ENCODE measurements at regions not wholly inside any gene's neighbourhood (a gene's known extent, or its start where the extent isn't known, plus 50 kb on each side); places are given as distances from the start of the nearest gene placed in this dataset.
A peak's percentile ranks its signal among the peaks of the same experiment; 100 is the strongest.

DNA sequence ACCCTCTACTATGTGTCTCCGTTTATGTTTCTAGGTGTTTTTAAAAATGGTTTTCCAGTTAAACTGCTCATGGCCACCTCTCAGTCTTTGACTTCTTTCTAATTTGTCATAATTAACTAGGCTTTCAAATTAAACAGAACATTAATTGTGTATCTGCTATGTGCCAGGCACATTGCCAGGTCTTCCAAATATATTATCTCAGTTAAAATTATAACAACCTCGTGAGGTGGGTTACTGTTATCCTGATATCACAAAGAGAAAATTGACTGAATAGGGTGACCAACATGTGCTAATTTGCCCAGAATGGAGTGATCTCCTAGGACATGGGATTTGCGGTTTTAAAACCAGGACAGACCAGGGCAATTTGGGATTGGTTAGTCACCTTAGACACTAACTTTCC, 222.4 kb upstream of the TLE3 start:
- H3K4me1 ChIP-seq (ENCODE audit: control insufficient read depth in 2 of 3, insufficient read depth in 2 of 3, low read depth in 1 of 3, low read length in 3 of 3): peaks cover 0 to 22% (median 5%) of the 10 kb centered on the region in 3 donors
- FAIRE-seq: no peak
- no peak for DNase-seq
- H3K4me3 ChIP-seq (ENCODE audit: low read length in 3 of 3): no peak overlapping the region
- no peaks in the 10 kb centered on the region for H3K9me3 ChIP-seq (ENCODE audit: control insufficient read depth in 2 of 3, insufficient read depth in 1 of 3, low read length in 3 of 3)
- no peak overlapping the region for H3K27ac ChIP-seq (ENCODE audit: low read depth in 2 of 2, low read length in 2 of 2)
- no peak overlapping the region for H3K9ac ChIP-seq (ENCODE audit: low read length in 3 of 3)
- H3K27me3 ChIP-seq (ENCODE audit: control insufficient read depth, insufficient read depth, low read length): no peaks in the 10 kb centered on the region
- intact Hi-C loops (cut with DNase I): no loop called here
- no peaks in the 10 kb centered on the region for H3K36me3 ChIP-seq (ENCODE audit: control insufficient read depth in 2 of 3, insufficient read depth in 3 of 3, low read length in 3 of 3)
- TF ChIP-seq, protein P1, sequence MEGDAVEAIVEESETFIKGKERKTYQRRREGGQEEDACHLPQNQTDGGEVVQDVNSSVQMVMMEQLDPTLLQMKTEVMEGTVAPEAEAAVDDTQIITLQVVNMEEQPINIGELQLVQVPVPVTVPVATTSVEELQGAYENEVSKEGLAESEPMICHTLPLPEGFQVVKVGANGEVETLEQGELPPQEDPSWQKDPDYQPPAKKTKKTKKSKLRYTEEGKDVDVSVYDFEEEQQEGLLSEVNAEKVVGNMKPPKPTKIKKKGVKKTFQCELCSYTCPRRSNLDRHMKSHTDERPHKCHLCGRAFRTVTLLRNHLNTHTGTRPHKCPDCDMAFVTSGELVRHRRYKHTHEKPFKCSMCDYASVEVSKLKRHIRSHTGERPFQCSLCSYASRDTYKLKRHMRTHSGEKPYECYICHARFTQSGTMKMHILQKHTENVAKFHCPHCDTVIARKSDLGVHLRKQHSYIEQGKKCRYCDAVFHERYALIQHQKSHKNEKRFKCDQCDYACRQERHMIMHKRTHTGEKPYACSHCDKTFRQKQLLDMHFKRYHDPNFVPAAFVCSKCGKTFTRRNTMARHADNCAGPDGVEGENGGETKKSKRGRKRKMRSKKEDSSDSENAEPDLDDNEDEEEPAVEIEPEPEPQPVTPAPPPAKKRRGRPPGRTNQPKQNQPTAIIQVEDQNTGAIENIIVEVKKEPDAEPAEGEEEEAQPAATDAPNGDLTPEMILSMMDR (IDR thresholded peaks at IDR 0.05; ENCODE audit: borderline replicate concordance, extremely low read depth, insufficient read depth): no peak

DNA sequence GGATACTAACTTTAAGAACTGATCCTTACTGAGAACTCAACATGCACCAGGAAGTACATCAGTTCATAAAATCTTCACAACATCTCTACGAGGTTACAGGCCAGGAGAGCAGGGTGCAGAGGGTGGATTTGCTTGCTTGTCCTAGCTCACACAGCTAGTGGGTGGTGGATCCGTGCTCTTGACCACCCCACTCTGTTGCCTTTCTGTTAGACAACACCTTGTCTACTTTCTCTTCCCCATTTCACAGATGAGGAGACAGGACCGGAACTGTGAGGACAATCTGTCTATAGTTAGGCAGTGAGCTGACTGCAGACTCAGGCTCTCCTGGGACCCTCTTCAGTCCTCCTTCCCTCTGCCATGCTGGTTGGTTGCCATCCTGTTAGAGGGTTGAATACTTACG, 221.7 kb upstream of the TLE3 start:
- no peak overlapping the region for H3K4me3 ChIP-seq (ENCODE audit: low read length in 3 of 3)
- H3K4me1 ChIP-seq (ENCODE audit: control insufficient read depth in 2 of 3, insufficient read depth in 2 of 3, low read depth in 1 of 3, low read length in 3 of 3): peaks cover 0 to 17% (median 4%) of the 10 kb centered on the region in 3 donors
- TF ChIP-seq, protein P1 (IDR thresholded peaks at IDR 0.05; ENCODE audit: borderline replicate concordance, extremely low read depth, insufficient read depth): no peak
- no peak for DNase-seq
- no peak for FAIRE-seq
- no peak overlapping the region for H3K9ac ChIP-seq (ENCODE audit: low read length in 3 of 3)
- H3K36me3 ChIP-seq (ENCODE audit: control insufficient read depth in 2 of 3, insufficient read depth in 3 of 3, low read length in 3 of 3): no peaks in the 10 kb centered on the region
- H3K27me3 ChIP-seq (ENCODE audit: control insufficient read depth, insufficient read depth, low read length): no peaks in the 10 kb centered on the region
- intact Hi-C loops (cut with DNase I): no loop called here
- H3K27ac ChIP-seq (ENCODE audit: low read depth in 2 of 2, low read length in 2 of 2): no peak overlapping the region
- no peaks in the 10 kb centered on the region for H3K9me3 ChIP-seq (ENCODE audit: control insufficient read depth in 2 of 3, insufficient read depth in 1 of 3, low read length in 3 of 3)

DNA sequence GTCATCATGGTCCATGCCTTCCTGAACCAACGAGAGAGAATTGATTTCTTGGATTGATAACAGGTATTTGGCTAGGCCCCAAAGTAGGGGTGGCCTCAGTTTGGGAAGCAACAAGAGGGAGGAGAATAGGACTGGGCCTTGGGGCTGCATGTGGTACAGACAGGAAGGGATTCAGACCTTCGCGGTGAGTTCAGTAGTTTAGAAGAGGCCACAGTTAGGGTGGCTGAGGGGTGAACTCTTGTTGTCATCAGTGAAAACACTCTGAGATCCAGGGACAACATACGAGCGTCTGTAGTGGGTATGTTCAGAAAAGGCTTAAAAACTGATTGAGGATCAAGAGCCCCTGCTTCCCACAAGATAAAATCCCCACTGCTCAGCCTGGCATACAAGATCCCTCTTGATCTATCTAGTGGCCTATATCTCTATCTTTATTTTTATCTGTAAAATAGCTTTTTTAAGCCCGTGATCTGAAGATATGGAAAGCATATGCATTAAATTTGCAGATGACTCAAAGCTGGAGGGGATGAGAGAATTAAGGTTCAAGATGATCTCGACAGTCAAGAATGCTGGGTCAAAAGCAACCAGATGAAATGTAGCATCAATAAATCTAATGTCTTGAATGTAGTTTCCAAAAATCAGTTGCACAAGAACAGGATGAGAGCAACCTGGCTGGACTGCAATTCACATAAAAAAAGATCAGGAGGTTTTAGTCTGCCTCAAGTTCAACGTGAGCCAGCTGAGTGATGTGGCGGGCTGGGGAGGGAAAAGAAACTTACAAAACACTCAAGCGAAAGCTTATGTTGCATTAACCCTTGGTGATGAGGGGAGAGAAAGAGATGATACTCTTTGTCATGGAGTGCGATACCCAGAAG, 221.1 kb upstream of the TLE3 start:
- TF ChIP-seq, protein P1 (IDR thresholded peaks at IDR 0.05; ENCODE audit: borderline replicate concordance, extremely low read depth, insufficient read depth): no peak
- no peak overlapping the region for H3K4me3 ChIP-seq (ENCODE audit: low read length in 3 of 3)
- H3K4me1 ChIP-seq (ENCODE audit: control insufficient read depth in 2 of 3, insufficient read depth in 2 of 3, low read depth in 1 of 3, low read length in 3 of 3): peaks cover 0 to 17% (median 0%) of the 10 kb centered on the region in 3 donors
- no peaks in the 10 kb centered on the region for H3K27me3 ChIP-seq (ENCODE audit: control insufficient read depth, insufficient read depth, low read length)
- intact Hi-C loops (cut with DNase I): no loop called here
- FAIRE-seq (no peak), DNase-seq (peak in 3 of 5 donors; percentile 25 to 82 (median 29))
- no peaks in the 10 kb centered on the region for H3K36me3 ChIP-seq (ENCODE audit: control insufficient read depth in 2 of 3, insufficient read depth in 3 of 3, low read length in 3 of 3)
- no peak overlapping the region for H3K9ac ChIP-seq (ENCODE audit: low read length in 3 of 3)
- H3K9me3 ChIP-seq (ENCODE audit: control insufficient read depth in 2 of 3, insufficient read depth in 1 of 3, low read length in 3 of 3): no peaks in the 10 kb centered on the region
- peak overlapping the region in 1 of 2 donors; percentile 10 for H3K27ac ChIP-seq (ENCODE audit: low read depth in 2 of 2, low read length in 2 of 2)
